ENCODE measurements at regions not wholly inside any gene's neighbourhood (a gene's known extent, or its start where the extent isn't known, plus 50 kb on each side); places are given as distances from the start of the nearest gene placed in this dataset.
"Not testable (repeated sequence)": the region's sequence is repeated elsewhere in the genome, so short reads cannot be mapped to it uniquely, and the experiment has no call there.

DNA sequence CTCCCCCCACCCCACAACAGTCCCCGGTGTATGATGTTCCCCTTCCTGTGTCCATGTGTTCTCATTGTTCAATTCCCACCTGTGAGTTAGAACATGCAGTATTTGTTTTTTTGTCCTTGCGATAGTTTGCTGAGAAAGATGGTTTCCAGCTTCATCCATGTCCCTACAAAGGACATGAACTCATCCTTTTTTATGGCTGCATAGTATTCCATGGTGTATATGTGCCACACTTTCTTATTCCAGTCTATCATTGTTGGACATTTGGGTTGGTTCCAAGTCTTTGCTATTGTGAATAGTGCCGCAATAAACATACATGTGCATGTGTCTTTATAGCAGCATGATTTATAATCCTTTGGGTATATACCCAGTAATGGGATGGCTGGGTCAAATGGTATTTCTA lies 74.4 kb upstream of the CTNNA1 start:
- H3K4me1 ChIP-seq (ENCODE audit: control extremely low read depth in 1 of 4, control insufficient read depth in 4 of 4, insufficient read depth in 4 of 4, low read length in 3 of 4); H3K27ac ChIP-seq (ENCODE audit: insufficient read depth in 1 of 2, low read depth in 1 of 2, low read length in 2 of 2, poor library complexity in 1 of 2, severe bottlenecking in 2 of 2); H3K36me3 ChIP-seq (ENCODE audit: control insufficient read depth in 4 of 4, insufficient read depth in 4 of 4, low read length in 3 of 4); DNase-seq; H3K9me3 ChIP-seq (ENCODE audit: control extremely low read depth in 1 of 5, control insufficient read depth in 4 of 5, insufficient read depth in 2 of 5, low read depth in 1 of 5, low read length in 4 of 5); POLR2A ChIA-PET; H3K4me3 ChIP-seq (ENCODE audit: control insufficient read depth in 1 of 7, extremely low read depth in 1 of 7, insufficient read depth in 4 of 7, low read depth in 2 of 7, low read length in 6 of 7); H3K27me3 ChIP-seq (replicated peaks in 2 of 5; ENCODE audit: control insufficient read depth in 4 of 5, insufficient read depth in 5 of 5, low read length in 4 of 5); CTCF ChIA-PET: not testable (repeated sequence)
- WGBS (ENCODE audit: insufficient coverage) = no CpG with 5 or more reads among the region's 3 CpGs

DNA sequence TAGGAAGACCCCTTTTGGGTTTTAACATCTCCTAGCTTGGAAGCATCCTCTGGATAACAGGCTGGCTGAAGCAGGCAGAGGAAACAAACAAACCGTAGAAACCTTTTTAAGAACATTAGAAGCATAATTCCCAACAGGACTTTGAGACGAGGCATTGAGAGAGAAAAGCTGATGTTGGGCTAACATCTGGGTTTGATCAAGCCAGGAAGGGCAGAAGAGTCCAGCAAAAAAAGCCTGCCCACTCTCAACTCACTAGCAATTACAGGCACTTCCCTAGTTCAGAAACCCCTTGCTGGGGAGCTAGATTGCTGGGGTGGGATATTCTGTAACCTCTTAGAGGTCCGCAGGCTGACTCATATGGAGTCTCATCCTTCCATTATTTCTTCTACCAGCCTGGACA lies 75.4 kb upstream of the CTNNA1 start:
- H3K4me1 ChIP-seq (ENCODE audit: control extremely low read depth in 1 of 4, control insufficient read depth in 4 of 4, insufficient read depth in 4 of 4, low read length in 3 of 4) = no peaks in the 10 kb centered on the region
- ChIA-PET POLR2A (no interaction called here), CTCF (interaction anchor here (0.9 to 1.3 kb wide), 2 partner anchors 27 to 29 kb away, joined by 3 read pairs; no protein-coding TSS in a partner anchor)
- H3K27me3 ChIP-seq (replicated peaks in 2 of 5; ENCODE audit: control insufficient read depth in 4 of 5, insufficient read depth in 5 of 5, low read length in 4 of 5) = no peaks in the 10 kb centered on the region
- 92% methylated on average over 2 of the region's 3 CpGs for WGBS (ENCODE audit: insufficient coverage)
- H3K36me3 ChIP-seq (ENCODE audit: control insufficient read depth in 4 of 4, insufficient read depth in 4 of 4, low read length in 3 of 4) = no peaks in the 10 kb centered on the region
- H3K4me3 ChIP-seq (ENCODE audit: control insufficient read depth in 1 of 7, extremely low read depth in 1 of 7, insufficient read depth in 4 of 7, low read depth in 2 of 7, low read length in 6 of 7) = no peak overlapping the region
- peaks cover 0 to 8% (median 3%) of the 10 kb centered on the region in 5 experiments for H3K9me3 ChIP-seq (ENCODE audit: control extremely low read depth in 1 of 5, control insufficient read depth in 4 of 5, insufficient read depth in 2 of 5, low read depth in 1 of 5, low read length in 4 of 5)
- no peak for DNase-seq
- H3K27ac ChIP-seq (ENCODE audit: insufficient read depth in 1 of 2, low read depth in 1 of 2, low read length in 2 of 2, poor library complexity in 1 of 2, severe bottlenecking in 2 of 2) = no peak overlapping the region

DNA sequence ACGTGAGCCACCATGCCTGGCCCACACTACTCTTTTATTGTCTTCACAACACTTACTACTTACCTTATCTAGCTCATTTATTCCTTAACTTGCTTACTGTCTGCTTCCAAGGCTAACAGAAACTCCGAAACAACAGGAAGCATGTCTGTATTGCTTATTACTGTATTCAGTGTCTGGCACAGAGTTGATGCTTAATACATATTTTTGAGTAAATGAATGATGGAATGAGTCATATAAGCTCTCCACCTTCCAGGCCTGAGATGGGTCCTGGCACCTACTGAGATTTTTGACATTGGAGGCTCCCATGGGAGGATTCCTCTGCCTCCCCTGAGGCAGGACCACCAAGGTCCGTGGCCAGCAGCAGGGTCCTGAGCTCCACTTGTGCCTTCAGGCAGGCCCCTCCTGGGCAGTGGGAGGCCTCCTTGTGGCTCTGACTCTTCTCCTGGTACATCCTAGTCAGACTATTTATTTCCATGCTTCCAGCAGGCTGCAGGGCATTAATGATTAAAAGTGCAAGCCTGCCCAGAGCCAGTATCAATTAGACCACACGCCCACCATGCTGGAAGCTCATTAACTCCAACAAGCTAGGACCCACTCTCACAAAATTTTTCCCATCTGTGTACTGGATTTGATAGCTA lies 76.5 kb upstream of the CTNNA1 start:
- H3K4me1 ChIP-seq (ENCODE audit: control extremely low read depth in 1 of 4, control insufficient read depth in 4 of 4, insufficient read depth in 4 of 4, low read length in 3 of 4) = no peaks in the 10 kb centered on the region
- WGBS (ENCODE audit: insufficient coverage) = 100% methylated on average over 2 of the region's 4 CpGs
- no peaks in the 10 kb centered on the region for H3K36me3 ChIP-seq (ENCODE audit: control insufficient read depth in 4 of 4, insufficient read depth in 4 of 4, low read length in 3 of 4)
- no peak for DNase-seq
- H3K27me3 ChIP-seq (replicated peaks in 2 of 5; ENCODE audit: control insufficient read depth in 4 of 5, insufficient read depth in 5 of 5, low read length in 4 of 5) = peaks cover 0 to 5% (median 3%) of the 10 kb centered on the region in 5 experiments
- ChIA-PET POLR2A (no interaction called here), CTCF (interaction anchor here (1.3 kb wide), 1 partner anchor 28 kb away, joined by 3 read pairs; no protein-coding TSS in a partner anchor)
- H3K4me3 ChIP-seq (ENCODE audit: control insufficient read depth in 1 of 7, extremely low read depth in 1 of 7, insufficient read depth in 4 of 7, low read depth in 2 of 7, low read length in 6 of 7) = no peak overlapping the region
- H3K27ac ChIP-seq (ENCODE audit: insufficient read depth in 1 of 2, low read depth in 1 of 2, low read length in 2 of 2, poor library complexity in 1 of 2, severe bottlenecking in 2 of 2) = no peak overlapping the region
- peaks cover 0 to 8% (median 3%) of the 10 kb centered on the region in 5 experiments for H3K9me3 ChIP-seq (ENCODE audit: control extremely low read depth in 1 of 5, control insufficient read depth in 4 of 5, insufficient read depth in 2 of 5, low read depth in 1 of 5, low read length in 4 of 5)

DNA sequence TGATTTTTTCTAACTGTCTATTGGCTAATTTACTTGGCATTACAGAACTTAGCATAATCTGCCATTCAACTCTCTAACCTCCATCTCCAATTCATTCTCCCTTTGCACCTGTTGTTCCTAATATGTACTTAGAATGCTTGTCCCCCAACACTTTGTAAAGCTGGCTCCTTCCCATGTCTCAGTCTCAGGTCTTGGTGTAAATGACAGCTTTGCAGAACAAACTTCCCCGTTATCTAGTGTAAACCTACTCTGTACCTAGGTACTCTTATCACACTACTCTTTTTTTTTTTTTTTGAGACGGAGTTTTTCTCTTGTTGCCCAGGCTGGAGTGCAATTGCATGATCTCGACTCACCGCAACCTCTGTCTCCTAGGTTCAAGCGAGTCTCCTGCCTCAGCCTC lies 77.2 kb upstream of the CTNNA1 start:
- DNase-seq = no peak
- Histone ChIP-seq H3K9me3 (ENCODE audit: control extremely low read depth in 1 of 5, control insufficient read depth in 4 of 5, insufficient read depth in 2 of 5, low read depth in 1 of 5, low read length in 4 of 5) (peaks cover 0 to 8% (median 3%) of the 10 kb centered on the region in 5 experiments), H3K4me3 (ENCODE audit: control insufficient read depth in 1 of 7, extremely low read depth in 1 of 7, insufficient read depth in 4 of 7, low read depth in 2 of 7, low read length in 6 of 7) (no peak overlapping the region), H3K27me3 (replicated peaks in 2 of 5; ENCODE audit: control insufficient read depth in 4 of 5, insufficient read depth in 5 of 5, low read length in 4 of 5) (peaks cover 0 to 7% (median 3%) of the 10 kb centered on the region in 5 experiments), H3K27ac (ENCODE audit: insufficient read depth in 1 of 2, low read depth in 1 of 2, low read length in 2 of 2, poor library complexity in 1 of 2, severe bottlenecking in 2 of 2) (no peak overlapping the region), H3K36me3 (ENCODE audit: control insufficient read depth in 4 of 4, insufficient read depth in 4 of 4, low read length in 3 of 4) (no peaks in the 10 kb centered on the region), H3K4me1 (ENCODE audit: control extremely low read depth in 1 of 4, control insufficient read depth in 4 of 4, insufficient read depth in 4 of 4, low read length in 3 of 4) (no peaks in the 10 kb centered on the region)
- ChIA-PET CTCF (no interaction called here), POLR2A (no interaction called here)
- WGBS (ENCODE audit: insufficient coverage) = 100% methylated on average over 3 of the region's 5 CpGs

DNA sequence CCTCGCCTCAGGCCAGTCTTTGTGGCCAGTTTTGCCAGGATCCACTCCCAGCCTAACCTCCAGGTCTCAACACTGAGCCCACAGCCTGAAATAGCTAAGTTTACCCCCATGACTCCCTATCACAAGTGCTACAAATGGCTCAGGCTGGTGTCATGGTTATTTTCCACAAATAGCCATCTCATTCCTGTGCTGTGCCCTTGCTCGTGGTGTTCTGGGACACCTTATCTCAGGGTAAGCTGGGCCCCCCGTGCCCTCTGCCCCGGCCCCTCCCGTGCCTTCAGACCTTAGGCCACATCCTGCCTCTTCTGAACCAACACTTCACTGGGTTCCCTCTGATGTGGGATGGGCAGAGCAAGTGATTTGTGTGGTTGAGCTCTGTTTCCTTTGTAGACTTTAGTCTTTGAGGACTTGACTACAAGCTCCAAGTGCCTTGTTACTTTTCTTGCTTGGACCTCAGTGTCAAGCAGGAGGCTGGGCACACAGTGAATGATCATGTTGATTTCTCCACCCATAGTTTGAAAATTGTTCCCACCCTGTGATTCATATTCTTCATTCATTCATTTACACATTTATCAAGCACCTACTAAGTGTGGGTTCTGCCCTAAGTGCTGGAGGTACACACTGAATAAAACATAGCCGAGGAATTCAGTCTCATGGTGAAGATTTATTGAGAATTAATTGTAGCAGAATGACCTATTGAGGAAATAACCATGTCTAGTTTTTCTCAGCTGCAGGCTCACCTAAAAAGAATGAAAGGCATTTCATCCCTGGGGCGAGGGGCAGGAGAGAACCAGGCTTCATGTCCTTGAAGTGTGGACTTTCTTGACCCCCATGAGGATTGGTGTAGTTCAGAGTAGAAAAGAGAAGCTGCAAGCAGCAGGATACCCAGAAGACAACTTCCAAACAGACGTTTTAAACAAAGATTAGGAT lies 84.5 kb upstream of the CTNNA1 start:
- Histone ChIP-seq H3K4me3 (ENCODE audit: control insufficient read depth in 1 of 7, extremely low read depth in 1 of 7, insufficient read depth in 4 of 7, low read depth in 2 of 7, low read length in 6 of 7) (no peak overlapping the region), H3K4me1 (ENCODE audit: control extremely low read depth in 1 of 4, control insufficient read depth in 4 of 4, insufficient read depth in 4 of 4, low read length in 3 of 4) (peaks cover 0 to 11% (median 7%) of the 10 kb centered on the region in 4 experiments), H3K27ac (ENCODE audit: insufficient read depth in 1 of 2, low read depth in 1 of 2, low read length in 2 of 2, poor library complexity in 1 of 2, severe bottlenecking in 2 of 2) (no peak overlapping the region), H3K36me3 (ENCODE audit: control insufficient read depth in 4 of 4, insufficient read depth in 4 of 4, low read length in 3 of 4) (no peaks in the 10 kb centered on the region), H3K27me3 (replicated peaks in 2 of 5; ENCODE audit: control insufficient read depth in 4 of 5, insufficient read depth in 5 of 5, low read length in 4 of 5) (peaks cover 5 to 54% (median 24%) of the 10 kb centered on the region in 5 experiments), H3K9me3 (ENCODE audit: control extremely low read depth in 1 of 5, control insufficient read depth in 4 of 5, insufficient read depth in 2 of 5, low read depth in 1 of 5, low read length in 4 of 5) (no peaks in the 10 kb centered on the region)
- WGBS (ENCODE audit: insufficient coverage) = 64% methylated on average over 3 of the region's 8 CpGs
- ChIA-PET POLR2A (no interaction called here), CTCF (interaction anchor here (0.7 to 0.9 kb wide), 2 partner anchors 12 to 96 kb away, joined by 3 to 4 read pairs; no protein-coding TSS in a partner anchor)
- peak in 2 of 3 donors; percentile 62 to 65 for DNase-seq

DNA sequence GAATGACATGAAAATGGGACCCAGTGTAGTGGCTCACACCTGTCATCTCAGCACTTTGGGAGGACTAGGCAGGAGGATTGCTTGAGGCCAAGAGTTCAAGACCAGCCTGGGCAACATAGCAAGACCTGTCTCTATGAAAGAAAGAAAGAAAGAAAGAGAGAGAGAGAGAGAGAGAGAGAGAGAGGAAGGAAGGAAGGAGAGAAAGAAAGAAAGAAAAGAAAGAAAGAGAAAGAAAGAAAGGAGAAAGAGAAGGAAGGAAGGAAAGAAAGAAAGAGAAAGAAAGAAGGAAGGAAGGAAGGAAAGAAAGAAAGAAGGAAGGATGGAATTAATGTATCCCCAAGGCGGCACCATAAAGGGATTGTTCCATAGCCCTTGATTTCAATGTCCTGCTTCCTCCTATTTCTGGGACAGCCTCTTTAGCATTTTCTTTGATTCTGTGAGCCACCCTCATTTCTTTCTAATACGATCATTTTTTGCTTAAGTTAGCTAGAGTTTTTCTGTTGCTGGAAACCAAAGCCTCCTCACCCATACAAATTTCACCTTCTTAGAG lies 85.4 kb upstream of the CTNNA1 start:
- DNase-seq; H3K9me3 ChIP-seq (ENCODE audit: control extremely low read depth in 1 of 5, control insufficient read depth in 4 of 5, insufficient read depth in 2 of 5, low read depth in 1 of 5, low read length in 4 of 5); H3K4me3 ChIP-seq (ENCODE audit: control insufficient read depth in 1 of 7, extremely low read depth in 1 of 7, insufficient read depth in 4 of 7, low read depth in 2 of 7, low read length in 6 of 7); POLR2A ChIA-PET; H3K36me3 ChIP-seq (ENCODE audit: control insufficient read depth in 4 of 4, insufficient read depth in 4 of 4, low read length in 3 of 4); H3K27ac ChIP-seq (ENCODE audit: insufficient read depth in 1 of 2, low read depth in 1 of 2, low read length in 2 of 2, poor library complexity in 1 of 2, severe bottlenecking in 2 of 2): not testable (repeated sequence)
- WGBS (ENCODE audit: insufficient coverage) = 91% methylated on average over 1 of the region's 2 CpGs
- Histone ChIP-seq H3K27me3 (replicated peaks in 2 of 5; ENCODE audit: control insufficient read depth in 4 of 5, insufficient read depth in 5 of 5, low read length in 4 of 5) (peaks cover 5 to 58% (median 26%) of the 10 kb centered on the region in 5 experiments), H3K4me1 (ENCODE audit: control extremely low read depth in 1 of 4, control insufficient read depth in 4 of 4, insufficient read depth in 4 of 4, low read length in 3 of 4) (peaks cover 0 to 20% (median 14%) of the 10 kb centered on the region in 4 experiments)
- CTCF ChIA-PET = interaction anchor here (0.9 kb wide), 1 partner anchor 11 kb away, joined by 4 read pairs; no protein-coding TSS in a partner anchor
